Astrocyte of the hippocampus (primary cell): ENCODE measurements at regions not wholly inside any gene's neighbourhood (a gene's known extent, or its start where the extent isn't known, plus 50 kb on each side); places are given as distances from the start of the nearest gene placed in this dataset.

Experiments
- DNase-seq: peaks from one replicate; pipeline ENCODE4 v3.0.0; 2011; ENCODE audit warnings: low read depth, low spot score

DNA sequence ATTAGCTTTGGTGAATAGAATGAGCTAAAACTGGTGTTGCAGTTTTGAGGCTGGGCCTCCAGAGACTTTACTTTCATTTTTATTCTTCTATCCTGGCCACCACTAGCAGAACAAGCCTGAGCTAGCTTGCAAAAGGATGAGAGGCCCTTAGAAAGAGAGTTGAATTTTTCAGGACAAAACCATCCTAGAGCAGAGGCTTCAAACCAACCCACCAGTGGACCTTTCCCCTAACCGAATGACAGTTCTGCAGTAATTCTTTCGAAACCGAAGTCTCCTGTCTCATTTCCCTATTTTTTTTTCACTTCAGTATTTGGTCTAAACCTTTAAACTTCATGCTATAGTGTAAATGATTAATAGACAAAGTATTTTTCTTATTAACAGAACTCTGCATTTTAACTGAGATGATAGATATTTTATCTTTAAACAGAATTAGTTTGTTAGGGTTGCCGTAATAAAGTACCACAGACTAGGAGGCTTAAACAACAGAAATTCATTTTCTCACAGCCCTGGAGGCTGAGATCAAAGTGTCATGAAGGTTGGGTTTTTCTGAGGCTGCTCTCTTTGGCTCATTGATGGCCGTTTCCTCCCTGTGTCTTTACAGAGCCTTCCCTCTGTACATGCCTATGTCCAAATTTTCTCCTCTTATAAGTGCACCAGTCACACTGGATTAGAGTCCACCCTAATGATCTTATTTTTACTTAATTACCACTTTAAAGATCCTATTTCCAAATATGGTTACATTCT is 80.6 kb upstream of the PAK5 start:
- DNase-seq: no peak

DNA sequence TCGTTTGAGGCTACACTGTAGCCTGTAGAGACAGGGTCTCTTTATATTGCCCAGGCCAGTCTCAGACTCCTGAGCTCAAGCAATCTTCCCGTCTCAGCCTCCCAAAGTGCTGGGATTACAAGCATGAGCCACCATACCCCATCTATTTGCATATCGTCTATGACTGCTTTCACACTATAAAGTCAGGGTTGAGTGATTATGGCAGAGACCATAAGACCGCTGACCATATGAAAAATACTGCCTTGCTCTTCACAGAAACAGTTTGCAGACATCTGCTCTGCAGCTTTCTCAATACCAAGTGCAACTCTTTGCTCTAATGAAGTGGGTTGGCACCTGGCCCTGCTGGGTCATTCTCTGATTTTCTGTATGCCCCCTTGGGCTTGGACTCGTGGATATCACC is 79.5 kb upstream of the PAK5 start:
- DNase-seq: no peak

DNA sequence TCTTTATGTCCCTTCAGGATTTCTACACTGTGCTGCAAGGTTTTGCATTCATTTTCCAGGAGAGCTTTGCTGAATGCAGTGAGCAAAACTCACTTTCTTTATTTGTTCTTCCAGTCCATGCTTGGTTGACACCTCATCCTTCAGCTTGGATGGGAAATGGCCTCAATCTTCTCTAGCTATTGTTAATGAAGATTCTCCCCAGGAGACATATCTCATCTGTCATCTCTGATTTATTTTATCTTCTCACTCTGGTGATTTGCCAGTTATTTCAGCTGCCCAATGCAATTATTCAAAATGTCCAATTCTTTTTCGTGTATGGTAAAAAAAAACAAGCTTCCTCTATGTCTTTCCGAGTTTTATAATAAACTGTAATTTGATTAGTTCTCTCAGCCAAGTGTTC is 77.9 kb upstream of the PAK5 start:
- no peak for DNase-seq

DNA sequence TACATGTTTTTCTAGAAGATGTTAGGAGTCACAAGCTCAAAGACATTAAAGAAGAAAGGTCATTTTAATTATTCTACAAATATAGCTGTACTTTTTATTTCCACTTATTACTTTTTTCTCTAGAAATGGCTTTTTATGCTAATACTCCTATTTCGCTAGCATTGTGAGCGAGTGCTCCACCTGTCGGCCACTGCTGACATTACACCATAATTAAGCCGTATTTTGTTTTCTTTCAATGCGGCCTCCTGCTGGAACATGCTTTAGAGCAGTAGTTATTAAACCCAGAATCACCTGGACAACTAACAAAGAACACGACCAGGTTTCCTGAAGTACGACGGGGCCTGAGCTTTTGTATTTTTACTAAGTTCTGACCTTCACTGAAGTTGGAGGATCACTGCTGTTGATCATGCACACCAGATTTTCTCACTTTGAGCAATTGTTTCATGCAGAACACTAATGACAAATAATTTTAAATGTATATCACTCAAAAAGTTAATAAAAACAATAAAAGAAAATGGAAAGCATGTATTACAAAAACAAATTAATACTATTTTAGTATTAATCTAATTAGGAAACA is 74.1 kb upstream of the PAK5 start:
- peak; percentile 72 for DNase-seq

DNA sequence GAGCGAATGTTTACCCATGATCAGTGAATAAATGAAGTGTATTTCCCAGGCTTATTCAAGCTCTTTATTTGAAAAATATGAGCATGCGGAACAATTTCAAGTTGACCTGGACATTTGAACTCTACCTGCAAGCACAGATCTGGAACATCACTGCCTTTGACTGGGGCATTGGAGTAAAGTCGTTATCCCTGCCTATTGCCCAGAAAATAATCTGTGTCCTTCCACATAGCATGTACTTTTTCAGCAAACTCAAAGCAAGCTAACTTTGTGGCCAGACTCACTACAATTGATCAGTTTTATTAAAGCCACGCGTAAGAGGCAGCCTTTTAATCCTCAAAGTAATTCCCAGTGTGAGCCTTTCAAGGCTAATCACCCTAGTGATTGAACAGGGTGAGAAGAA is 73.4 kb upstream of the PAK5 start:
- no peak for DNase-seq

DNA sequence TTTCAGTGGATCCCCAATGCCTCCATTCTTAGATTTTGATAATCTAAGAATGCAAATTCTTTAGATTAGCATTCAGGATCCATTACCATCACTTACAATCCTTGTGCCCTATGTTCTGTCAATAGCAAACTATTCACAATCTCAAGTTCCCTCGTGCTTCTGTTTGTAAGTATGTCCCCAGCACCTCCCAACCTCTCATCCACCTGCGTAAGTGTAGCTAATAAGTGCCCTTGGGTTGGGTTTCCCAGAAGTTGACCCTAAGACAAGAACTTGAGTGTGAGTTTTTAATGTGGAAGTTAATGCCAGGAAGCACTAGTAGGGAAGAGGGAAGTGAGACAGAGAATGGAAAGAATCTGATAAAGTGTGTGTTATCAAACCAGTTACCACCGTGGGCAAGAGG is 72.6 kb upstream of the PAK5 start:
- no peak for DNase-seq

DNA sequence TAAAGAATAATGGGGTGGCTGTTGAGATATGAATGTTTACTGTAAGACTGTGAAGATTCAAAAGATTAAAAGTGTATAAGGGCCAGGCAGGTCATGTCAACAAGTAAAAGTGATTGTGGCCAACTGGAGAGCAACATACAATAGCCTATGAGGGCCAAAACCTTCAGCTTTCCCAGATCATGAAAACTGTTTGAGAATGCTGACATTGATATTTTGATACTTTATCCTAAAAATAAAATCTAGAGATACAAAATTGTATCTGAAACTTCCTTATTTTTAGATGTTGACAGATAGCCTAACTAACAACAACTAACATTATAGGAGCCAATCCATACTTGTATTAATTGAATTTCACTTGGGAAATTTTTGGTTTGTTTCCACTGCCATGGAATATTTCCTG is 70.3 kb upstream of the PAK5 start:
- DNase-seq: no peak

DNA sequence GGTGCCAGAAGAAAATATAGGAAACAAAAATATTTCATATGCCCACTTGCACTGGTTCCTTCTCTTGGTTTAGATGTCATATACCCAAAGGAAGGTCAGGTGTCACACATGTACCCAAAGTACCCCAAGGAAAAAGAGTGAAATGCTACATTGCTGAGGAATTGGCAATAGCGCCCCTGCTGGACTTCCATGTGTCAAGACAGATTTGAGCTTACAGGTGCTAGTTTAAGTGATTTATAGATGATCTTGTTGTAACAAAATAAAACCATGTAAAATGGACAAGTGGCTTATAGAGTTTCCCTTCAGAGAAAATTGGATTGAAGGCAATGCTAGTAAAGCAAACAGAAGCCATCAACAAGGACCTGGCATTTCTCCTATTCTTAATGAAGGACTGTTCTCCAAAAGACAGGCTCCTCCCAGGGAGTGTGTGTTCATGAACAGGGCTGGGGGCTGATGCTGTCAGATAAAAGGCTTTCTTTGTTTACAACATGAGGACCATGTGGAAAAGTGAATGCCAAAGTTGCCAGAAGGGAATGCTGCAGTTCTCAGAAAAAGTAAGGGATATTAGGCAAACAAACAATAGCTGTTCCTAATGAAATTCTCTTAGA is 64.3 kb upstream of the PAK5 start:
- peak; percentile 6 for DNase-seq

DNA sequence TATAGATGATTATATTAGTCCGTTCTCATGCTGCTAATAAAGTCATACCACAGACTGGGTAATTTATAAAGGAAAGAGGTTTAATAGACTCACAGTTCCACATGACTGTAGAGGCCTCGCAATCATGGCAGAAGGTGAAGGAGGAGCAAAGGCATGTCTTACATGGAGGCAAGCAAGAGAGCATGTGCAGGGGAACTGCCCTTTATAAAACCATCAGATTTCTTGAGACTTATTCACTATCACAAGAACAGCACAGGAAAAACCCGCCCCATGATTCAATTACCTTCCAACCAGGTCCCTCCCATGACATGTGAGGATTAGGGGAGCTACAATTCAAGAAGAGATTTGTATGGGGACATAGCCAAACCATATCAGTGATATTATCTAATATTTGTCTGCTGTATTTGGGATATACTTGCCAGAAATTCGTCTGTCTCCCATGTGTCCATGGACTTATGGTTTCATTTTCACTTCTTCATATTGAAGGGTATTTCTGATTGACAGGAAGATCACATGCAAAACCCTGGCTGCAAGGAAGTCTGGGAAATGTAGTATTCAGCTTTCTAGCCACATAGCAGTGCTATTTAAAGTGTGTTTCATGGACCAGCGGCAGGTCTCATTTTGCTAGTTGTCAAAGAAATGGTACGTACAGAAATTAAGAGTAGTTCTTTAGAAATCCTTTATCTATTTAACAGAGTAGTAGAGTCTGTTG is 50.5 kb upstream of the PAK5 start:
- DNase-seq: no peak
